K562 (cell line): ENCODE measurements at regions not wholly inside any gene's neighbourhood (a gene's known extent, or its start where the extent isn't known, plus 50 kb on each side); places are given as distances from the start of the nearest gene placed in this dataset.

ENCODE experiments used
- ADNP ChIP-seq: fragments of 200-800 bp; sonication (Bioruptor generic); IDR thresholded peaks from 2 replicates; pipeline ENCODE4 v1.6.1; 2016; ENCODE audit warnings: missing genetic modification characterization, missing compliant biosample characterization
- EP300 ChIP-seq: IDR thresholded peaks from 2 replicates; pipeline ENCODE4 v1.6.1; 2012; ENCODE audit warnings: low read length, improper control_type of control experiment
- FOXK1 ChIP-seq: sonication (generic); formaldehyde crosslinking; IDR thresholded peaks from 2 replicates; pipeline ENCODE4 v1.8.0; 2022; ENCODE audit warnings: missing genetic modification reagents, mild to moderate bottlenecking, borderline replicate concordance
- HDAC6 ChIP-seq: IDR thresholded peaks from 2 replicates; pipeline ENCODE4 v1.6.1; 2012; ENCODE audit warnings: low read depth, mild to moderate bottlenecking, control low read depth, inconsistent platforms, low read length, moderate library complexity
- KAT2B ChIP-seq: IDR thresholded peaks from one replicate; pipeline ENCODE4 v1.6.1; 2012; ENCODE audit warnings: low read depth, mild to moderate bottlenecking, control low read depth, inconsistent platforms, low read length, moderate library complexity
- KLF16 ChIP-seq: IDR thresholded peaks from 2 replicates; pipeline ENCODE4 v1.6.1; 2016; ENCODE audit warnings: antibody characterized with exemption
- POLR2A ChIP-seq: fragments of 450-650 bp; conservative IDR thresholded peaks from 2 replicates; pipeline ENCODE4 v1.6.1; 2016
- RBM22 ChIP-seq: fragments of 200-400 bp; formaldehyde crosslinking; IDR thresholded peaks from 2 replicates; pipeline ENCODE4 v1.6.1; 2018; ENCODE audit warnings: low read length, low read depth; ENCODE audit not compliant: poor library complexity, severe bottlenecking
- SRSF1 ChIP-seq: fragments of 200-400 bp; formaldehyde crosslinking; IDR thresholded peaks from 2 replicates; pipeline ENCODE4 v1.6.1; 2017; ENCODE audit warnings: mild to moderate bottlenecking, low read depth, low read length, moderate library complexity
- TEAD4 ChIP-seq, 2 experiments: sonication (generic) in 1 of 2; formaldehyde crosslinking in 1 of 2; IDR thresholded peaks; 2 replicates each; pipeline versions ENCODE4 v1.6.1 to v1.8.0; 2012 to 2022; ENCODE audit warnings: borderline replicate concordance in 1 of 2, inconsistent platforms in 1 of 2, low read length in 1 of 2, mild to moderate bottlenecking in 1 of 2, missing genetic modification reagents in 1 of 2
- YBX1 ChIP-seq: fragments of 450-650 bp; IDR thresholded peaks from 2 replicates; pipeline ENCODE4 v1.7.1; 2016; ENCODE audit warnings: mild to moderate bottlenecking
- TF ChIP-seq, protein P1 (sequence below): sonication (generic); formaldehyde crosslinking; IDR thresholded peaks from 2 replicates; pipeline ENCODE4 v1.9.0; 2022; ENCODE audit warnings: mild to moderate bottlenecking, missing genetic modification reagents
- TF ChIP-seq, protein P2 (sequence below), 3 experiments: IDR thresholded peaks in 2 of 3; conservative IDR thresholded peaks in 1 of 3; 2 replicates each; pipeline ENCODE4 v1.5.1; 2011 to 2012; ENCODE audit warnings: low read length in 3 of 3, mild to moderate bottlenecking in 3 of 3, control low read depth in 2 of 3, improper control_type of control experiment in 1 of 3, inconsistent platforms in 1 of 3, low read depth in 1 of 3, mixed read lengths in 1 of 3, moderate library complexity in 1 of 3; ENCODE audit not compliant: insufficient read depth in 2 of 3
- TF ChIP-seq, protein P3 (sequence below): sonication (generic); formaldehyde crosslinking; IDR thresholded peaks from 2 replicates; pipeline ENCODE4 v1.8.0; 2022; ENCODE audit warnings: missing genetic modification reagents, mild to moderate bottlenecking, moderate library complexity, borderline replicate concordance

DNA sequence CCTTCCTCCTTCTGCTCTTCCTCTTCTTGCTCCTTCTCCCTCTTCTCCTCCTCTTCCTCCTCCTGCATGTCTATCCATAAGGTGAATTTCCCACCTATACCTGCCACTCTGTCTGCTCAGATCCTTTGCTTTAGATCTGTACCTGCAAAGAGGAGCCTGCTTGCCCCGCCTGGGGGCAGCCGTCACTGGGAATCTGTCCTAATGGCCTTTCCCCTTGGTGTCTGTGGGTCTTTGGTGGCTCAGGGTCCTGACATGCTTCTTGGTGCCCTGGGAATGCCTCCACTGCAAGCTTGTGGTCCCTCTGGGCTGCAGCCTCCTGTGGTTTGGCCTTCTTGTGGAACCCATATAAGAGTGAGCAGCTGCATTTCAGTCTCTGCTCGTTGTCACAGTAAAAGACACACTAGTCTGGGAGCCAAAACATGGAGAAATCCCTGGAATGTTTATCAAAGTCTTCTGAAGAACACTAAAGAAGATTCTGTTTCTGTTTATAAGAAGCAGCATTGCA is 79.5 kb upstream of the CSF3R start:
- TF ChIP-seq KAT2B (no peak), KLF16 (no peak), SRSF1 (no peak), ADNP (tag) (no peak), HDAC6 (no peak), YBX1 (no peak), FOXK1 (no peak), POLR2A (no peak), RBM22 (no peak), EP300 (no peak), TEAD4 (IDR thresholded peaks at IDR 0.05; ENCODE audit: low read length) (no peak), TEAD4 (CRISPR knock-in tag; IDR thresholded peaks at IDR 0.05; ENCODE audit: borderline replicate concordance) (no peak)
- TF ChIP-seq, protein P1, sequence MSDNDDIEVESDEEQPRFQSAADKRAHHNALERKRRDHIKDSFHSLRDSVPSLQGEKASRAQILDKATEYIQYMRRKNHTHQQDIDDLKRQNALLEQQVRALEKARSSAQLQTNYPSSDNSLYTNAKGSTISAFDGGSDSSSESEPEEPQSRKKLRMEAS, result no peak
- TF ChIP-seq, protein P2, sequence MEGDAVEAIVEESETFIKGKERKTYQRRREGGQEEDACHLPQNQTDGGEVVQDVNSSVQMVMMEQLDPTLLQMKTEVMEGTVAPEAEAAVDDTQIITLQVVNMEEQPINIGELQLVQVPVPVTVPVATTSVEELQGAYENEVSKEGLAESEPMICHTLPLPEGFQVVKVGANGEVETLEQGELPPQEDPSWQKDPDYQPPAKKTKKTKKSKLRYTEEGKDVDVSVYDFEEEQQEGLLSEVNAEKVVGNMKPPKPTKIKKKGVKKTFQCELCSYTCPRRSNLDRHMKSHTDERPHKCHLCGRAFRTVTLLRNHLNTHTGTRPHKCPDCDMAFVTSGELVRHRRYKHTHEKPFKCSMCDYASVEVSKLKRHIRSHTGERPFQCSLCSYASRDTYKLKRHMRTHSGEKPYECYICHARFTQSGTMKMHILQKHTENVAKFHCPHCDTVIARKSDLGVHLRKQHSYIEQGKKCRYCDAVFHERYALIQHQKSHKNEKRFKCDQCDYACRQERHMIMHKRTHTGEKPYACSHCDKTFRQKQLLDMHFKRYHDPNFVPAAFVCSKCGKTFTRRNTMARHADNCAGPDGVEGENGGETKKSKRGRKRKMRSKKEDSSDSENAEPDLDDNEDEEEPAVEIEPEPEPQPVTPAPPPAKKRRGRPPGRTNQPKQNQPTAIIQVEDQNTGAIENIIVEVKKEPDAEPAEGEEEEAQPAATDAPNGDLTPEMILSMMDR (IDR thresholded peaks at IDR 0.05 in 2 of 3, conservative IDR thresholded peaks at IDR 0.05 in 1 of 3; ENCODE audit: insufficient read depth in 2 of 3, low read depth in 1 of 3, low read length in 3 of 3), result no peak
- TF ChIP-seq, protein P3, sequence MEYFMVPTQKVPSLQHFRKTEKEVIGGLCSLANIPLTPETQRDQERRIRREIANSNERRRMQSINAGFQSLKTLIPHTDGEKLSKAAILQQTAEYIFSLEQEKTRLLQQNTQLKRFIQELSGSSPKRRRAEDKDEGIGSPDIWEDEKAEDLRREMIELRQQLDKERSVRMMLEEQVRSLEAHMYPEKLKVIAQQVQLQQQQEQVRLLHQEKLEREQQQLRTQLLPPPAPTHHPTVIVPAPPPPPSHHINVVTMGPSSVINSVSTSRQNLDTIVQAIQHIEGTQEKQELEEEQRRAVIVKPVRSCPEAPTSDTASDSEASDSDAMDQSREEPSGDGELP (CRISPR knock-in tag), result no peak
